Ishikawa (cell line): ENCODE measurements at regions not wholly inside any gene's neighbourhood (a gene's known extent, or its start where the extent isn't known, plus 50 kb on each side); places are given as distances from the start of the nearest gene placed in this dataset.

Experiments used
- EP300 ChIP-seq: IDR thresholded peaks from 2 replicates; pipeline ENCODE4 v1.6.1; 2012; ENCODE audit warnings: borderline replicate concordance
- TAF1 ChIP-seq: IDR thresholded peaks from 2 replicates; pipeline ENCODE4 v1.6.1; 2012; ENCODE audit warnings: low read depth, mild to moderate bottlenecking
- TF ChIP-seq, protein P1 (sequence below): IDR thresholded peaks from 2 replicates; pipeline ENCODE4 v1.6.1; 2012

DNA sequence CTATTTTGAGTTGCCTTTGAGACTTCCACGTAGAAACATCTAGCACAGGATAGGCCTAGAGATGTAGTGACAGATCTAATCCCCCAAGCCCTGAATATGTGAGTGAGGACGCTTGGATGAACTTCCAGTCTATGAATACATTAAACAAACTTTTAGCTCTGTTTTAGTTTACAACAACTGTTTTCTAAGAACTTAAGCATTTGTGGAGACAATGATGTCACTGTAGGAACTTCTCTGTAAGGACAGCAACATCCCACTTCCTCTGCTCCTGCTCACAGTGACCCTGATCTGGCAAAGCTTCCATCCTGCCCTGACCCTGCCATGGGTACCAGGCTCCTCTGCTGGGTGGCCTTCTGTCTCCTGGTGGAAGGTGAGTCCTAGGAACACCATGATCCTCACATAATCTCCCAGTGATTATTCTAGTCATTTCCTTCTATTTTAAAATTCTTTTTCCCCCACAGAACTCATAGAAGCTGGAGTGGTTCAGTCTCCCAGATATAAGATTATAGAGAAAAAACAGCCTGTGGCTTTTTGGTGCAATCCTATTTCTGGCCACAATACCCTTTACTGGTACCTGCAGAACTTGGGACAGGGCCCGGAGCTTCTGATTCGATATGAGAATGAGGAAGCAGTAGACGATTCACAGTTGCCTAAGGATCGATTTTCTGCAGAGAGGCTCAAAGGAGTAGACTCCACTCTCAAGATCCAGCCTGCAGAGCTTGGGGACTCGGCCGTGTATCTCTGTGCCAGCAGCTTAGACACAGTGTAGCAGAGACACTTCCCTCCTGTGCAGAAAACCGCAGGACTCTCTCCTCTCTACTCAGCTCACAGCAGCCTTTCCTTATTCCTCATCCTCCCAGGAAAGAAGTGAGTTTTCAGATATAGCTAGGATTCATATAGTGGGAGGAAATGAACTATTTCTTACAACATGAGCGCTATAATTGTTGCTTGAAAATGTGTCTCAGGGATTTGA is 194.4 kb upstream of the PRSS1 start:
- TF ChIP-seq EP300 = no peak
- TF ChIP-seq, protein P1, sequence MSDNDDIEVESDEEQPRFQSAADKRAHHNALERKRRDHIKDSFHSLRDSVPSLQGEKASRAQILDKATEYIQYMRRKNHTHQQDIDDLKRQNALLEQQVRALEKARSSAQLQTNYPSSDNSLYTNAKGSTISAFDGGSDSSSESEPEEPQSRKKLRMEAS = no peak
- no peak for TF ChIP-seq TAF1
